Jurkat, Clone E6-1 (cell line): ENCODE measurements at regions not wholly inside any gene's neighbourhood (a gene's known extent, or its start where the extent isn't known, plus 50 kb on each side); places are given as distances from the start of the nearest gene placed in this dataset.

ENCODE experiments used
- DNase-seq: peaks from one replicate; pipeline ENCODE4 v3.0.0-alpha.2; 2011; ENCODE audit warnings: low read depth, low spot score
- H3K4me3 ChIP-seq: 2 replicates; pipeline ENCODE4 v1.5.1; 2011; ENCODE audit warnings: mild to moderate bottlenecking, low read length, control low read depth, moderate library complexity

DNA sequence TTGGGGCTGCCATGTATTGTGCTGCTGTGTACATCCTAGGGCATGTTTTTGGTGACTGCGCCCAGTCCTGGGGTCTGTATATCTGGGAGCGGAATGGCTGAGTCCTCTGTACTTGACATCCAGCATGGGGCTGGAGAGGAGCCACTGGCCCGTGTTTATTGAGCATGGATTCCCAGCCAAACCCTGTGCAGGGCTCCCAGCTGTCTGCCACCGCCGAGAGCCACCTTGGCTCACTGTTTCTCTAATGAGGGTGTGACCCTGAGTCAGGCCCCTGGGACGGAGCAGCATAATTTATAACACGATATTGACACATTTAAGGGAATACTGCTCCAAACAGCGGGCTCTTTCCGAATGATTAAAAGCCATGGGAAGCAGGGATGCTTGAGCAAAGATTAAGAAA lies 211.5 kb upstream of the PWP1 start:
- no peak for DNase-seq

DNA sequence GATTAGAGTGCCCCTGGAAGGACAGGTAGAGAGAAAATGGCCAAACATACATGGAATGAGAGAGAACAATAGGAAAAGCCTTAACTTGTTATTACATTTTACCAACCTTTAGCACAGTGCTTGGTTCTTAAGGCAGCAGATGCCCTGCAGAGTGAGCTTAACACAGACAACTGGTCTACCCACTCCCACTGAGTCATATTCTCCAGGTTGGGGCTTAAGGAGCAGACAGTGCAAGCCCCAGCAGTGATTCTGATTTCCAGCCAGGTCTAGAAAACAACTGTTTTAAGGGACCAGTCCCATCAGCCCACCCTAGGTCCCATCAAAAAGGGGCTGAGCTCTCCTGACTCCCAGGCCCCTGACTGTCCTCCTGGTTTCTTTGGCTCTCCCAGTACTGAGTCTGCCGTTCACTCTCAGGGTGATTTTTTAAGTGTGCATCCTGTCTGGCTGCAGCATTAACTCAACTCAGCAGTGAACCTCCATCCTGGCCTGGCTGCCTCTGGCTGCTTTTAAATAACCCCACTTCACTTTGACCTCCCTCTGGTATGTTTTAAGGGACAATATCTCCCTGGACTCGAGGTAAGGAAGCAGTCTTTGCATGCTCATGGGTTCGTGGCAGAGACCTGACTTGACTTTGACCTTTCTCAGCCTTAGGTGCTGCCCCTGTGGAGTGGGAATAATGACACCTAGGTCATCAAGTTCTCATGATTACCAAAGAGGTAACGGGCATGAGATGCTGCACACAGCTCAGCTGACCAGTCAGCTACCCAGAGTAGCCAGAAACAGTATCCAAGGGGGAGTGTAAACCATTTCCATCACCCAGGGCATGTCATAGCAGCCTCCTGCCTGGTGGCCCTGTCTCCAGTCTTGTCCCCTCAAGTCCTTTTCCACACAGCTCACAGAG lies 210.7 kb upstream of the PWP1 start:
- no peak overlapping the region for H3K4me3 ChIP-seq
- no peak for DNase-seq

More for the DNA sequence above, 211.5 kb upstream of the PWP1 start:
- H3K4me3 ChIP-seq: no peak overlapping the region

DNA sequence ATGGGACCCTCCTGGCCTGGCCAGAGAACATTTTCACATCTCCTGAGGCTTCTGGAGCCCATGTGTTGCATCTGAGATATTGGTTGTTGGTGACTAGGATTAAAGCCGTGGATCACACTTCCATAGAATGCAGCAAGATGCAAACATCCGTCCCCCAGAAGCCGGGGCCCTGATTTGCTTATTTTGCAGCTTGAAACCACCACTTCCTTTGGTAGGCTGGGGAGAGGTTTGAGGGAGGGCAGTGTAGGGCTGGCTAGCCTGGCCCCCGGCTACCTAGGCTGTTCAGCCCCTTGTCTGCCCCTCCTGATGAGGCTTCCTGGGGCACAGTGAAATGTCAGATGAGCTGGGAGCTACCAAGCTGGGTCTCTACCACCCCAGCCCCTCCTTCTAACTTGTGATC lies 209.7 kb upstream of the PWP1 start:
- no peak for DNase-seq
- no peak overlapping the region for H3K4me3 ChIP-seq

DNA sequence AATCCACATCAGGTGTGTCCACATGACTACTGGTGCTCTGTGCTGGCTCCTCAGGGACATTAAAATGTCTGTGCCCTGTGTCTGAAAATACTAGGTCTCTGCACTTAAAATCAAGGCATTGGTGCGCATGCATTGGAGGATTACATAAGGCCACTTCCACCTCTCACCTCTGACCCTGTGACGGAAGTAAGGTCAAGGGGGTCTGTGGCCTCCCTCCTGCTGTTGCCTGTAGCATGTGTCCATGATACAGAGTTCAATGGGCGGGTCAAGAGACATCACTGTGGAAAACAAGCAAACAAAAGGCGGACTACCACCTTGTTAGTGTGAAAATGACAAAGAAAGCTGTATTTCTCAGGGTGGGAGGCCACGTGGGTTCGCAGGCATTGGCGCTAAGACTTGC lies 208.6 kb upstream of the PWP1 start:
- H3K4me3 ChIP-seq: no peak overlapping the region
- DNase-seq: no peak

DNA sequence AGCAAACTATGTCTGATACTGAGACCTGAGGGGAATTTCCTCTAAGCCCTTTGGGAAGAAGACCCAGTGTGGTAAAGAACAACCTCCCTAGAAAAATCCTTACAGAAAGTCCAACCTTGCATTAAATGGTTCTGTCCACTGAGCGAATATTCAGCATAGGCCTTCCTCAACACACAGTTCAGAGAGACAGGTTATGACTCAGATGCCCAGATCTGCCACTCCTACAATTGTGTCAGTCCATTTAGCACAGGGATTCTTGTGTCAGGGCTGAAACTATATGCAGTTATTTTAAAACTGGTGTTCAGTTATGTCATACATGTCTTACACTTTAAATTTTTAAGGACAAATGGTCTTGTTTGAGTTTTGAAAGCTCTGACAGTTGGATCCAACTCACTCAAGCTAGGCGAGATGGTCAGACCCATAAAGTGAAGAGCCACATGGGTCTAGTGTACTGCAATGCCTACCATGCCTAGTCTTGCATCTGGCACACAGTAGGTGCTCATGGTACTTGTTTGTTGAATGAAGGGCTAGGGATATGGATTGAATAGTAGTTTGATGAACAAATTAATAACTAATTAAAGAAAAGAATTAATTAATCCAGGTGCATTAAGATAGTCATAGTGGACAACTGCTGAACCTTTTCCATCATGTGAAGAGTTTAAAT lies 207.5 kb upstream of the PWP1 start:
- no peak overlapping the region for H3K4me3 ChIP-seq
- DNase-seq: no peak

DNA sequence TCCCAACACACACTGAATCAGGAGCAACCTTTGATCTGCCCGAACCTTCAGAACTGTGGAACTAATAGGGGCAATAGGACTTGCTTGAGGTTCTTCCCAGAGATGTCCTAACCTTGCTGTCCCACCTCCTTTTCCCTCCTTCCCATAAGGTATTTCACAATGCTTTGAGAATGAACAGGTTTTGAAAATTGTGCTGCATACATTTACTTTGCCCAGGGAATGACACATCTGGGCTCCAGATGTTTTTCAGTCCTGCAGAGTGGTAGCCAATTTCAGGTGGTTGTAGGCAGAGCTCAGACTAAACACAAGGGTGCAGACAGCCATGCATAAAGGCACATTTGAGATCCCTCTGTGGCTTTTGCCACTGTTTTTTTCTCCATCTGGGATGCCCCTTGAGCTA lies 206.7 kb upstream of the PWP1 start:
- no peak for DNase-seq
- H3K4me3 ChIP-seq: no peak overlapping the region

DNA sequence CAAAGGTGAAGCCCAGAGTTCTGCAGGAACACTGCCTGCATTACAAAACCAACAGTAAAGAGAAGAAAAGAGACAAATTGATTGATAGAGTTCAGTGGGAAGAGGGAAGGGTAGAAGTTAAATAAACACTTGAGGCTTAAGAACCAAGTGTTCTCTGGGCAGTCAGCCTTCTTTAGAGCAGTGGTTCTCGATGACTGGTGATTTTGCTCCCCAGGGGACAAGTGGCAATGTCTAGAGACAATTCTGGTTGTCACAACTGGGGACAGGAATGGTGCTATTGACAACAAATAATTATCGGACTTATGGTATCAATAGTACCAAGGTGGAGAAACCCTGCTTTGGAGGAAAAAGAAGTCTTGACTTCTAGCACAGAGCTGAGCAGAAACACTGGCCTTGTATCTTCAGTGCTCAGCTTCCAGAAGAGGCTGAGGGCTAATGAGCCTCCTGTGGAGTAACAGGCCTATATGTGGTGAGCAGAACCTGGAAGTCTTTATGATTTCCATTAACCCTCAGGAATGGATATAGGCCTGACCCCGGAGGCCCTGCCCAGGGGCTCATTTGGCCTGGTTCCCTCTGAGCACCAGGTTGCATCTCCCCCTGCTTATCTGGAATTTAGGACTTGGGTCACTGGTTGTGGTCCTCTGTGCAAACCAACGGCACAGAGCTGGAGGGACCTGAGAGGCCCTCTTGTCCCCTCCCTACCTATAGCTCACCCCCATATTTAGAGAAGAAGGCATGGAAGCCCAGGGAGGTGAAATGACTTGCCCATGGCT lies 204.6 kb upstream of the PWP1 start:
- no peak for DNase-seq
- H3K4me3 ChIP-seq: no peak overlapping the region

DNA sequence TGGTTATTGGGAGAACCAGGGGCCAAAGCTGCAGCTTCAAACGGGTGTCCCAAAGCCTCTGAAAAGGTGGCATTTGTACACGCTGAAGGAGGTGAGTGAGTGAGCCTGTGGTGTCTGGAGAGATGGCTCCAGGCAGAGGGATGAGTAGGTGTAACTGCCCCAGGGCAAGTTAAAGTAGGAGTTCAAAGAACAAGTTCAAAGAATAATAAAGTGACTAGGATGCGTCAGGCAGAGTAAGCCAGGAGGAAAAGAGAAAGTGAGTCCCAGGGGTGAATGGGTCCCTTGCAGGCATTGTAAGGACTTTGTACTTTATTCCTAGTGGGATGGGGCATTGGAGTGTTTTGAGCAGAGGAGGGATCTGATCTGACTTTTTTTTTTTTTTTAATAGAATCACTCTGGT lies 201.4 kb upstream of the PWP1 start:
- no peak for DNase-seq
- no peak overlapping the region for H3K4me3 ChIP-seq

DNA sequence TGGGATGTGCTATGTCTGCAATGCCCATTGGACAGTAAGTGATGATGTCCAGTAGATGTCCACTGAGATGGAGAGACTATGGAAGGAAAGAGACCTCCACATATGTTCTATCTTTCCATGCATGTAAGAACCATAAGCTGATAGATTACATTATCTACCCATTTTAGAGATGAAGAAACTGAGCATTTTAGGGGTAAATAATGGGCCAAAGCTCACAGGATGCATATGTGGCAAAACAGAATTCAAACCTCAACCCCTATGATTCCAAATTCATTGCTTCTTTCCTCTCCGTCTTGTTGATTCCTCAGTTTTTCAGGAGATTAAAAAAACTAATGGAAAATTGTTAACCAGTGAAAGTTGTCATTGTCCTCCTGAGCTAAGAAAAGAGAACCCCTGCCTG lies 200.7 kb upstream of the PWP1 start:
- DNase-seq: no peak
- H3K4me3 ChIP-seq: no peak overlapping the region

DNA sequence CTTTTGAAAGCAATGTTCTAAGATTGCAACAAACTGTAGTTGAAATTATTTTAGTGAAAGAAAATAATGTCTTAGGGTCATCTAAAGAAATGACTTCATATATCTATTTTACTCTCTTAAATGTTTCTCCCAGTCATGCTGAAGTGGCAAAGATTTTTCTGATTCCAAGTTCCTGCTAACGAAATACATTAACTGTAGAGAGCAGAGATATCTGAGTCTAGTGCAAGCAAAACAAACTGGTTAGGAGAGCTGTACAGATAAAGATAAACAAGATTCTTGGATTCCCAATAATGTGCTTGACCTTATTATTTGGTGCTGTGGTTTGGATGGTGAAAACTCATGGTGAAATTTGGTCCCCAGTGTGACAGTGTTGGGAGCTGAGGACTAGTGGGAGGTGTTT lies 199.9 kb upstream of the PWP1 start:
- no peak for DNase-seq
- no peak overlapping the region for H3K4me3 ChIP-seq

DNA sequence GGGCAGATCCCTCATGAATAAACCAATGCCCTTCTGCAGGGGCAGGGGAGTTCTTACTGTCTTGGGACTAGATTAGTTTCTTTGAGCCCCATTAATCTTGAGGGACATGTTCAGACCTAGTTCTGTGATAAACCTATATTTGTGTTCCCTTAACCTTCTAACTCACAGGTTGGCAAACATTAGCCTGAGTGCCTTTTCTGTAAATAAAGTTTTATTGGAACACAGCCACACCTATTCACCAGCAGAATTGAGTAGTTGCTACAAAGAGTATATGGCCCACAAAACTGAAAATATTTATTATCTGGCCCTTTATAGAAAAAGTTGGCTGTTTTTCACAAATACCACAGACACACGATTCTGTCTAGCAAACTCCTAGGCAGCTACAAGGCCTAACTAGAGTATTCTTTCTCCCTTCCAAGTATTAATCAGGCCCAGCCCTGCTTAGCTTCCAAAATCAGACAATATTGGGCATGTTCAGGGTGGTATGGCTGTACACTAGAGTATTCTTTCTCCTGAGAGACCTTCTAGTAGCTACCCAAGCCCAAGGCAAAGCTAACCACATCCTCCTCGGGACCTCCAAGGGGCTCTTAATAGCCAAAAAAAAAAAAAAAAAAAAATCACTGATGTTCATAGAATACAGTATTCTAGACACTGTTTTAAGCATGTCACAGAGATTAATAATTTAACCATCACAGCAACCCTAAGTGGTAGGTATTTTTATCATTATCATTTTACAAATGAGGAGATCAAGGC lies 199.3 kb upstream of the PWP1 start:
- peak; percentile 32 for DNase-seq
- no peak overlapping the region for H3K4me3 ChIP-seq

DNA sequence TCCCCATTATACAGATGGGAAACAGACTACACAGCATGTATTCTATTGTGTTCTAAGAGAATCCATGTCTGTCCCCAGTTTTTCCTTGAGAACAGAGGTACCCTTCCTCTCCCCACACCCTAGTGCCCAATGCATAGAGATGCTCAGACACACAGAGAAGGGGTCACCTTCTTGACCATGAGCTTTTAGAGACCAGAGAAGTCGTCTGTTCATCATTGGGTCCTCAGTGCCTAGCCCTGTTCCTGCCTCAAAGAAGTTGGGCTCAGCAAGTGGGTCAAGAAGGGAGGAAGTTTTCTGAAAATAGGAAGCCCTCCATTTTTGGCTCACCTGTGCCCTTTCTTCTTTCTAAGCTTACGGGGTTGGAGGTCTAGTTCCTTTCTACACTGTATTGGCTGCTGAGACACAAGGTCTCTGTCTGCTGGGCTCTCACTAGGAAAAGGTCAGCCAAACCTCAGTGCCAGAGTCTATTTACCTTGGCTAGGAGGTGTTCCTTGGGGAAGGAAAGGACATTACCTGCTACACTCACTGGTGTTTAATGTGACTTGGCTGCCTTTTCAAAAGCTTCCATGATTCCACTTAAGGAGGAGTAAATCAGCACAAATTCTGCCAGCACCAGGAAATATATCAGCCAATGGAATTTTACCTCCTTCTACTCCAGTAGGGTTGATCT lies 198.5 kb upstream of the PWP1 start:
- H3K4me3 ChIP-seq: no peak overlapping the region
- no peak for DNase-seq

DNA sequence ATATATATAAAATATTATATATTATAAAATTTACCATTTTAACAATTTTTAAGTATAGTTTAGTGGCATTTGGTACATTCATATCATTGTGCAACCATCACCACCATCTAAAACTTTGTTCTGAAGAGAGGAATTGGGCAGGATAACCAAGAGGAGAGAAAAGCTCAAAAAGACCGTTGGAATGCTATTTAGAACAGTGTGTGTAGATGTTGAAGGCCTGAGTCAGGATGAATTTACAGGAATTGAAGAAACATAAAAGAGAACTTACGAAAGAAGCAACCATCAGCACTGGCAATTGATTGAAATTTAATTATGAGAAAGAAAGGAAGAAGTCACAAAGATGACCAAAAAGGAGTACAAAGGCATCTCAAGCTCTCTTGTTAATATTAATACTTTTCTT lies 196.9 kb upstream of the PWP1 start:
- no peak overlapping the region for H3K4me3 ChIP-seq
- DNase-seq: no peak

DNA sequence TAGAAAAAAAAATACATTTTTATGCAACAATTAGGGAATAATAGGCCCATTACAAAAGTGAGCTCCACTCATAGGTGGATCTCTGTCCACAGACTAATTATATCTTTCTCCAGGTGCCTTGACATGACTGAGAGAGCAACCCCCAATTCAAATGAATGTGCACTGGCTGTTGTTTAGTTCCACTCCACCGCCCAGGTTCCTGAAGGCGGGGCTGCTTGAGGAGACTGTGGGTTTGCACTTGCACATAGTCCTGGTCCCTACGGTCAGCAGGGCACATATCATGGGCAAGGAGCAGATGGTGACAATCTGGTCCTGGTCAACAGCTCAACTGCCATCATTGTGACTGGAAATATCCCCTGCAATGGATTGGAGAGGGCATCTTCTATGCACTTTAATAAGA lies 195.6 kb upstream of the PWP1 start:
- DNase-seq: no peak
- no peak overlapping the region for H3K4me3 ChIP-seq

DNA sequence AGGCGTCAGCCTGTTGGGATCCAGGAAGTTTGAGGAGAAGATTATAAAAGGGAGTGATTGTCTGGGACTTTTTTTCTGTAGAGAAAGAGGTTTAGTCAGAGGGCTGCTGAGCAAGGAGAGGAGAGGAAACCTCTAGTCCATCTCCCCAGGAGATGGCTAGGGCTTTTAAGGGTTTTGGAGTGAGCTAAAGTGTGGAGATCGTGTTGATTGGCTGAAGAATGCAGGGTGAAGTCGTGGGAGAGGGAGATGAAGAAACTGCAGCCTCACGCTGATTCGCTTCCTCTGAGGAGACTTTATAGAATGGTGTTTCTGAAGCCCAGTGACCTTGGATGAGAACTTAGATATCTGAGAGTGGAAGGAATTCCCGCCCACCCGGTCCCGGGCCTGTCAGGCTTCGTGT lies 193.7 kb upstream of the PWP1 start:
- H3K4me3 ChIP-seq: no peak overlapping the region
- no peak for DNase-seq

DNA sequence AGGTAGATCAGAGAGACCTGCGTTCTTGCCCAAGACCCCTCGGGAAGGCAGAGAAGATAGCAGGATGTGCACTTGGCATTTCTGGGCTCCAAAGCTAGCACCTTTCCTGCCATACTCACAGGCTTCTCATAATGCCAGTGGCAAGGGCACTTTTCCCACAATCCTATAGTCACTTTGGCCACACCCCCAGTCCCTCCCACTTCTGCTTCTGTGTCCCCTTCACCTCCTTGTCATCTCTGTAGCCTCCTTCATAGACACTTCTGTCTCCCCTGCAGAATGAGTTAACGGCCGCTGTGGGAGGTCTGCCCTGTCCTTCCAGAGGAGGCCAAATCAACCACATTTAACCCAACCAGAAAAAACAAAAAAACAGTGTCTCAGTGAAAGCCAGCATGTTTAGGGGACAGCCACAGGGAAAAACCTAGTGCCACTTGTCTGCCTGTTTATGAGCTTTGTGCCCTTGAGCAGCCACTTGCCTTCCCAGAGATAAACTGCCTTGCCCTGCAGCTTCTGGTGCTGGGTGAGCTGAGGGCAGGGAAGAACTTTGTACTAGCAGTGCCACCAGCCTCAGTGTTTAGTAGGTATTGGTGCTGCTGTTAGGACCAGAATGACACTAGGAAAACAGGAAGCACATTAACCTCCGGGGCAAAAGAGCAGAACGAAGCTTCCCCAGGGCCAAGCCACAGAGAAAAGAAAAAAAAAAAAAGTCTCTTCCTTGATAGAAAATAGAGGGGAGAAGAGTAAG lies 193.0 kb upstream of the PWP1 start:
- DNase-seq: peak; percentile 24
- no peak overlapping the region for H3K4me3 ChIP-seq

DNA sequence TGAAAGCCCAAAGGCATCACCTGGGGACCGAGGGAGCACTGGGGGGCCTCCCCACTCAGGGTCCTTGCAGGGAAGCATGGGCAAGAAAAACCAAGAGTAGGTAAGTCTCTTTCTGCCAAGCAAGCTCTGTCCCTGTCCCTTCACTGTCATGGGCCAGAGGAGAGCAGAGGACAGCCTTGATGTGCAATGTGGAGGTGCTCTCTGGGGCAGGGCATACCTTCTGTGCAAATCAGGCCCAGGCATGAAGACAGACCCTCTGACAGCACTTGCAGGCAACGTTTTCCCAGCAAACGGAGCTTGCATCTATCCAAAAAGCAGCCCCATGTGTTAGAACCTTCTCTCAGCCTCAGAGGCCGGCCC lies 192.5 kb upstream of the PWP1 start:
- H3K4me3 ChIP-seq: no peak overlapping the region
- DNase-seq: no peak

DNA sequence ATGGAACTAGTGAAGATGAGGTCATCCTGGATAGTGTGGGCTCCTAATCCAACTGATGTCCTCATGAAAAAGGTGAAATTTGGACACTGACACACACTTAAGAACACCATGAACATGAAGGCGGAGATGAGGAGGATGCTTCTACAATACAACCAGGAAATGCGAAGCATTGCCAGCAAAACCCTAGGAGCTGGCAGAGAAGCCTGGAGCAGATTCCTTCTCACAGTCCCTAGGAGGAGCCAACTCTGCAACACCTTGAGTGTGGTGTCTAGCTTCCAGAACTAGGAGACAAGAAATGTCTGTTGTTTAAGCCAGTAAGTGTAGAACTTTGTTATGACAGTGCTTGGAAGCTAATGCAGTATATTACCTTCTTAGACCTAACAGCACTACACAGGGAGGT lies 191.9 kb upstream of the PWP1 start:
- no peak for DNase-seq
- H3K4me3 ChIP-seq: no peak overlapping the region
